Hepatocyte (in vitro differentiated cells): ENCODE measurements at regions not wholly inside any gene's neighbourhood (a gene's known extent, or its start where the extent isn't known, plus 50 kb on each side); places are given as distances from the start of the nearest gene placed in this dataset.

Experiments
- DNase-seq: peaks from one replicate; pipeline ENCODE4 v3.0.0-alpha.2; 2016; ENCODE audit warnings: low spot score
- H2AFZ ChIP-seq: fragments of 200-600 bp; sonication (generic); 2 replicates; pipeline ENCODE4 v1.6.0; 2016; ENCODE audit warnings: antibody characterized with exemption, mild to moderate bottlenecking
- H3K27ac ChIP-seq: fragments of 200-600 bp; sonication (generic); 2 replicates; pipeline ENCODE4 v1.5.1; 2016; ENCODE audit warnings: mild to moderate bottlenecking
- H3K27me3 ChIP-seq: fragments of 200-600 bp; sonication (generic); 2 replicates; pipeline ENCODE4 v1.6.1; 2016
- H3K36me3 ChIP-seq: fragments of 200-600 bp; sonication (generic); replicated peaks from 2 replicates; pipeline ENCODE4 v1.5.1; 2016; ENCODE audit warnings: low read depth; ENCODE audit not compliant: insufficient read depth
- H3K4me1 ChIP-seq: fragments of 200-600 bp; sonication (generic); 2 replicates; pipeline ENCODE4 v1.5.1; 2016; ENCODE audit warnings: mild to moderate bottlenecking, moderate library complexity; ENCODE audit not compliant: insufficient read depth
- H3K4me2 ChIP-seq: fragments of 200-600 bp; sonication (generic); 2 replicates; pipeline ENCODE4 v1.6.0; 2016
- H3K4me3 ChIP-seq: fragments of 200-600 bp; sonication (generic); 2 replicates; pipeline ENCODE4 v1.5.1; 2016; ENCODE audit warnings: mild to moderate bottlenecking
- H3K79me2 ChIP-seq: fragments of 200-600 bp; sonication (generic); 2 replicates; pipeline ENCODE4 v1.6.0; 2017; ENCODE audit warnings: mild to moderate bottlenecking
- H3K9me2 ChIP-seq: fragments of 200-600 bp; sonication (generic); replicated peaks from 2 replicates; pipeline ENCODE4 v1.6.0; 2017; ENCODE audit warnings: mild to moderate bottlenecking; ENCODE audit not compliant: insufficient read depth
- H3K9me3 ChIP-seq: fragments of 200-600 bp; sonication (generic); 2 replicates; pipeline ENCODE4 v1.5.1; 2016; ENCODE audit warnings: low read depth, mild to moderate bottlenecking
- H4K20me1 ChIP-seq: fragments of 200-600 bp; sonication (generic); 2 replicates; pipeline ENCODE4 v1.6.0; 2016; ENCODE audit warnings: mild to moderate bottlenecking; ENCODE audit not compliant: insufficient read depth, poor library complexity, severe bottlenecking
- CTCF ChIP-seq: fragments of 200-600 bp; sonication (generic); IDR thresholded peaks from 2 replicates; pipeline ENCODE4 v1.5.1; 2016; ENCODE audit warnings: antibody characterized with exemption, mild to moderate bottlenecking; ENCODE audit not compliant: poor library complexity
- EZH2 ChIP-seq: fragments of 200-600 bp; sonication (generic); IDR thresholded peaks from 2 replicates; pipeline ENCODE4 v1.6.1; 2016; ENCODE audit warnings: antibody characterized with exemption, mild to moderate bottlenecking, borderline replicate concordance
- EZH2phosphoT487 ChIP-seq: fragments of 200-600 bp; sonication (generic); IDR thresholded peaks from one replicate; pipeline ENCODE4 v1.6.1; 2018; ENCODE audit warnings: antibody characterized with exemption, mild to moderate bottlenecking, low read depth, moderate library complexity; ENCODE audit not compliant: unreplicated experiment, severe bottlenecking
- WGBS: methylation state at CpG from one replicate; pipeline ENCODE4 v1.1.6; 2016; ENCODE audit warnings: low lambda C conversion rate; ENCODE audit errors: missing lambda C conversion rate; 5-methylcytosine and 5-hydroxymethylcytosine counted together

- Histone ChIP-seq H3K79me2 (no peaks in the 10 kb centered on the region), H3K4me2 (no peak overlapping the region), H3K4me3 (no peak overlapping the region), H3K4me1 (peaks cover 17% of the 10 kb centered on the region), H3K36me3 (no peaks in the 10 kb centered on the region), H3K9me3 (no peaks in the 10 kb centered on the region), H2AFZ (no peak overlapping the region), H3K27ac (no peak overlapping the region), H4K20me1 (no peaks in the 10 kb centered on the region), H3K27me3 (no peaks in the 10 kb centered on the region), H3K9me2 (no peaks in the 10 kb centered on the region)
- 89% methylated on average over 5 of the region's 5 CpGs for WGBS
- DNase-seq: no peak
- TF ChIP-seq EZH2phosphoT487 (no peak), EZH2 (no peak), CTCF (no peak)
Measured at GRCh38 chr2:180660881-180661685, 319.3 kb upstream of the UBE2E3 start.

GRCh38 chr2:180660207-180660606 is 320.2 kb upstream of the UBE2E3 start:
- Histone ChIP-seq H3K27me3 (no peaks in the 10 kb centered on the region), H3K79me2 (no peaks in the 10 kb centered on the region), H3K4me1 (peaks cover 17% of the 10 kb centered on the region), H4K20me1 (no peaks in the 10 kb centered on the region), H2AFZ (no peak overlapping the region), H3K9me2 (no peaks in the 10 kb centered on the region), H3K36me3 (no peaks in the 10 kb centered on the region), H3K4me3 (no peak overlapping the region), H3K9me3 (no peaks in the 10 kb centered on the region), H3K27ac (no peak overlapping the region), H3K4me2 (no peak overlapping the region)
- TF ChIP-seq EZH2 (no peak), CTCF (no peak), EZH2phosphoT487 (no peak)
- no peak for DNase-seq
- WGBS: 55% methylated on average over 8 of the region's 8 CpGs

GRCh38 chr2:180657054-180657453 is 323.4 kb upstream of the UBE2E3 start:
- no peaks in the 10 kb centered on the region for H3K9me2 ChIP-seq
- no peak overlapping the region for H3K4me2 ChIP-seq
- no peaks in the 10 kb centered on the region for H3K79me2 ChIP-seq
- peak overlapping the region; percentile 36 for H3K27ac ChIP-seq
- H3K27me3 ChIP-seq: no peaks in the 10 kb centered on the region
- H3K4me3 ChIP-seq: no peak overlapping the region
- H4K20me1 ChIP-seq: no peaks in the 10 kb centered on the region
- no peaks in the 10 kb centered on the region for H3K36me3 ChIP-seq
- H3K4me1 ChIP-seq: peaks cover 13% of the 10 kb centered on the region
- TF ChIP-seq CTCF: no peak
- no peak for TF ChIP-seq EZH2
- no peak for TF ChIP-seq EZH2phosphoT487
- H3K9me3 ChIP-seq: no peaks in the 10 kb centered on the region
- H2AFZ ChIP-seq: no peak overlapping the region
- DNase-seq: peak; percentile 60
- WGBS: 58% methylated on average over 1 of the region's 1 CpG
